Uterus (tissue), 3 donors: ENCODE measurements at regions not wholly inside any gene's neighbourhood (a gene's known extent, or its start where the extent isn't known, plus 50 kb on each side); places are given as distances from the start of the nearest gene placed in this dataset.

ENCODE experiments used
- DNase-seq, 2 donors: peaks; one replicate each; pipeline ENCODE4 v3.0.0-alpha.2; 2019 to 2020
- H3K27ac ChIP-seq, 2 donors: fragments of 200-600 bp; sonication (generic); 1 replicate in 1 of 2; 2 replicates in 1 of 2; pipeline ENCODE4 v1.5.1; 2016 to 2018
- H3K27me3 ChIP-seq, 2 donors: fragments of 200-600 bp; sonication (generic); one replicate each; pipeline ENCODE4 v1.5.1; 2018 to 2019; ENCODE audit warnings: control low read depth in 1 of 2
- H3K36me3 ChIP-seq, 2 donors: fragments of 200-600 bp; sonication (generic); one replicate each; pipeline ENCODE4 v1.5.1; 2019; ENCODE audit warnings: control low read depth in 1 of 2
- H3K4me1 ChIP-seq, 2 donors: fragments of 200-600 bp; sonication (generic); one replicate each; pipeline ENCODE4 v1.5.1; 2018 to 2019; ENCODE audit warnings: control low read depth in 1 of 2
- H3K4me3 ChIP-seq, 2 donors: fragments of 200-600 bp; sonication (generic); 1 replicate in 1 of 2; 2 replicates in 1 of 2; pipeline ENCODE4 v1.5.1; 2018 to 2019; ENCODE audit warnings: mild to moderate bottlenecking in 1 of 2
- H3K9me3 ChIP-seq, 2 donors: fragments of 200-600 bp; sonication (generic); one replicate each; pipeline ENCODE4 v1.5.1; 2019; ENCODE audit warnings: control low read depth in 1 of 2
- POLR2A ChIP-seq, 2 donors: fragments of 450-650 bp; IDR thresholded peaks; one replicate each; pipeline ENCODE4 v1.6.1; 2016; ENCODE audit warnings: antibody characterized with exemption in 2 of 2, mild to moderate bottlenecking in 1 of 2, moderate library complexity in 1 of 2
- intact Hi-C: fragments of 100-400 bp; cut with DNase I; formaldehyde crosslinking; loops from one replicate; pipeline ENCODE4 v1.15.1; 2023; ENCODE audit warnings: low total_unique reads
- TF ChIP-seq, protein P1 (sequence below), 4 experiments: fragments of 200-600 bp in 2 of 4; fragments of 450-650 bp in 2 of 4; sonication (generic) in 2 of 4; IDR thresholded peaks; one replicate each; pipeline ENCODE4 v1.5.1; 2016 to 2019; ENCODE audit warnings: antibody characterized with exemption in 4 of 4, mild to moderate bottlenecking in 2 of 4, moderate library complexity in 1 of 4
- donor health status: DM: yes; HTN: yes; CAD: no.

GRCh38 chr1:36554323-36554628 lies 71.6 kb upstream of the CSF3R start:
- Histone ChIP-seq H3K27me3 (peaks cover 0 to 11% of the 10 kb centered on the region in 2 donors), H3K9me3 (no peaks in the 10 kb centered on the region), H3K4me1 (no peaks in the 10 kb centered on the region), H3K36me3 (no peaks in the 10 kb centered on the region), H3K27ac (no peak overlapping the region), H3K4me3 (no peak overlapping the region)
- DNase-seq: no peak
- no peak for TF ChIP-seq POLR2A (IDR thresholded peaks at IDR 0.05)
- TF ChIP-seq, protein P1, sequence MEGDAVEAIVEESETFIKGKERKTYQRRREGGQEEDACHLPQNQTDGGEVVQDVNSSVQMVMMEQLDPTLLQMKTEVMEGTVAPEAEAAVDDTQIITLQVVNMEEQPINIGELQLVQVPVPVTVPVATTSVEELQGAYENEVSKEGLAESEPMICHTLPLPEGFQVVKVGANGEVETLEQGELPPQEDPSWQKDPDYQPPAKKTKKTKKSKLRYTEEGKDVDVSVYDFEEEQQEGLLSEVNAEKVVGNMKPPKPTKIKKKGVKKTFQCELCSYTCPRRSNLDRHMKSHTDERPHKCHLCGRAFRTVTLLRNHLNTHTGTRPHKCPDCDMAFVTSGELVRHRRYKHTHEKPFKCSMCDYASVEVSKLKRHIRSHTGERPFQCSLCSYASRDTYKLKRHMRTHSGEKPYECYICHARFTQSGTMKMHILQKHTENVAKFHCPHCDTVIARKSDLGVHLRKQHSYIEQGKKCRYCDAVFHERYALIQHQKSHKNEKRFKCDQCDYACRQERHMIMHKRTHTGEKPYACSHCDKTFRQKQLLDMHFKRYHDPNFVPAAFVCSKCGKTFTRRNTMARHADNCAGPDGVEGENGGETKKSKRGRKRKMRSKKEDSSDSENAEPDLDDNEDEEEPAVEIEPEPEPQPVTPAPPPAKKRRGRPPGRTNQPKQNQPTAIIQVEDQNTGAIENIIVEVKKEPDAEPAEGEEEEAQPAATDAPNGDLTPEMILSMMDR (IDR thresholded peaks at IDR 0.05): no peak
- intact Hi-C loops: no loop called here

DNA sequence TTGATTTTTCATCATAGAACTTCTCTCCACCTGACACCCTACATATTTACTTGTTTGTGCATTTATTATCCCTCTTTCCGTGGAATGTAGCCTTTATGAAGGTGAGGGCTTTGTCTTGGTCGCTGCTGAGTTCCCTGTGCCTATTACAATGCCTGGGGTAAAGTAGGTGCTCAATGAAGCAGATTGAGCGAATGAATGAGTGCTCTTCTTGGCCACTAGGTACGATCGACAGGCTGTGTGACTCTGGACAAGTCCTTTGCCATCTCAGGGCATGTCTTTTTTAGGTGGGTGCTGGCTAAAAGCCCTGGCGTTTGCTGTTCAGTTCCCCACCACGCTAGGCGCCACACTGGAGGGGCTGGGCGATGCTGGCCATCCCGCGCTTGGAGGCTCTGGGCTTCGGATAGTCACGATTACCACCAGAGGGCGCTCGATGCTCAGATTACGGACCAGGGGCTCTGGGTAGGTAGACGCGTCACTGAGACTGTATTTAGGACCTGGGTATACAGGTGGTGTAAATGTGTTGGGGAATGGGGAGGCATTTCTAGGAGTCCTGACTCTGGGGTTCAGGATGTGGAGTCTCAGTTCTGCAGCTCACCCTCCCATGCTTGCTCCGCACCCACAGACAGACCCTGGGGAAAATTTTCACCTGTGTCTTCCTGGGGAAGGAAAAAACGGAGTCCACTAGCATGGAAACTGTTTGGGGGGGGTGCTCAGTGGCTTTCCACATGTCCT lies 71.0 kb upstream of the CSF3R start:
- Histone ChIP-seq H3K4me3 (no peak overlapping the region), H3K4me1 (no peaks in the 10 kb centered on the region), H3K27me3 (peaks cover 0 to 11% of the 10 kb centered on the region in 2 donors), H3K9me3 (no peaks in the 10 kb centered on the region), H3K27ac (no peak overlapping the region), H3K36me3 (no peaks in the 10 kb centered on the region)
- peak in 1 of 2 donors; percentile 26 for DNase-seq
- intact Hi-C loops: no loop called here
- TF ChIP-seq, protein P1 (IDR thresholded peaks at IDR 0.05): peak in 2 of 4 experiments; percentile 18 to 36
- TF ChIP-seq POLR2A (IDR thresholded peaks at IDR 0.05): no peak

- no peaks in the 10 kb centered on the region for H3K27me3 ChIP-seq
- intact Hi-C loops: no loop called here
- TF ChIP-seq, protein P1 (IDR thresholded peaks at IDR 0.05): no peak
- TF ChIP-seq POLR2A (IDR thresholded peaks at IDR 0.05): no peak
- H3K27ac ChIP-seq: no peak overlapping the region
- no peak overlapping the region for H3K4me3 ChIP-seq
- H3K4me1 ChIP-seq: no peaks in the 10 kb centered on the region
- no peaks in the 10 kb centered on the region for H3K36me3 ChIP-seq
- DNase-seq: no peak
- no peaks in the 10 kb centered on the region for H3K9me3 ChIP-seq
Measured at GRCh38 chr1:36542962-36543515, 60.3 kb upstream of the CSF3R start.

GRCh38 chr1:36542024-36542961 lies 59.6 kb upstream of the CSF3R start:
- TF ChIP-seq, protein P1 (IDR thresholded peaks at IDR 0.05): no peak
- TF ChIP-seq POLR2A (IDR thresholded peaks at IDR 0.05): no peak
- DNase-seq: no peak
- Histone ChIP-seq H3K27me3 (no peaks in the 10 kb centered on the region), H3K4me3 (no peak overlapping the region), H3K36me3 (no peaks in the 10 kb centered on the region), H3K9me3 (no peaks in the 10 kb centered on the region), H3K4me1 (no peaks in the 10 kb centered on the region), H3K27ac (no peak overlapping the region)
- intact Hi-C loops: no loop called here

DNA sequence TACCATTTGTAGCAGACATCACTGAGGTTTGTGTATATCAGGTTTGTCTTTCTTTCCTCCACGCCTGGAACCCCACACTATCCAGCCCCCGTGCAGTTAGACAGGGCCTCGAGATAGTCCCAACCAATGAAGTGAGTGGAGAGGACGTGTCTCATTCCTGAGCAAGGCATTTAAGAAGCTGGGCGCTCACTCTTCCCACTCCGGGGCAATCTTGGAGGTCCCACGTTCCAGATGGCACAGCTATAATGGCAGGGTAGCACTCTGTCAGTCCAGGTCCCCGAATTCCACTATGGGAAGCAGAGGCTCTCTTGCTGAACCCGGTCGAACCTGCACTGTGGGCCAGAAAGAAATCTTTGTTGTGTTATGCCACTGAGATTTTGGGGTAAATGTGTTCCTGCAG lies 57.3 kb upstream of the CSF3R start:
- no peak for DNase-seq
- Histone ChIP-seq H3K4me3 (no peak overlapping the region), H3K9me3 (no peaks in the 10 kb centered on the region), H3K4me1 (no peaks in the 10 kb centered on the region), H3K36me3 (no peaks in the 10 kb centered on the region), H3K27ac (no peak overlapping the region), H3K27me3 (no peaks in the 10 kb centered on the region)
- intact Hi-C loops: no loop called here
- TF ChIP-seq POLR2A (IDR thresholded peaks at IDR 0.05): no peak
- TF ChIP-seq, protein P1 (IDR thresholded peaks at IDR 0.05): no peak
